Left ventricle myocardium inferior (tissue), 1 donor: ENCODE measurements at regions not wholly inside any gene's neighbourhood (a gene's known extent, or its start where the extent isn't known, plus 50 kb on each side); places are given as distances from the start of the nearest gene placed in this dataset.
"Not testable (repeated sequence)": the region's sequence is repeated elsewhere in the genome, so short reads cannot be mapped to it uniquely, and the experiment has no call there.

ENCODE experiments used
- DNase-seq: peaks from one replicate; pipeline ENCODE4 v3.0.0-alpha.2; 2020
- H3K27ac ChIP-seq: fragments of 200-600 bp; replicated peaks from 2 replicates; pipeline ENCODE4 v1.8.0; 2021
- H3K27me3 ChIP-seq: fragments of 200-600 bp; 2 replicates; pipeline ENCODE4 v1.8.0; 2021; ENCODE audit warnings: low read depth
- H3K36me3 ChIP-seq: fragments of 200-600 bp; 2 replicates; pipeline ENCODE4 v1.8.0; 2021
- H3K4me1 ChIP-seq: fragments of 200-600 bp; 2 replicates; pipeline ENCODE4 v1.8.0; 2021
- H3K4me3 ChIP-seq: fragments of 200-600 bp; 2 replicates; pipeline ENCODE4 v1.8.0; 2021; ENCODE audit warnings: mild to moderate bottlenecking, moderate library complexity
- H3K9me3 ChIP-seq: fragments of 200-600 bp; replicated peaks from 2 replicates; pipeline ENCODE4 v1.8.0; 2021
- CTCF ChIP-seq: fragments of 200-600 bp; IDR thresholded peaks from 2 replicates; pipeline ENCODE4 v1.8.0; 2021; ENCODE audit warnings: antibody characterized with exemption, mild to moderate bottlenecking, borderline replicate concordance
- intact Hi-C: fragments of 100-400 bp; cut with micrococcal nuclease; formaldehyde crosslinking; loops from one replicate; pipeline ENCODE4 v1.11.0; 2022
- donor health status: DM: no; HTN: yes; CAD: no; lungs with severe emphysema.

- intact Hi-C loops = no loop called here
- no peaks in the 10 kb centered on the region for H3K4me1 ChIP-seq
- H3K36me3 ChIP-seq = no peaks in the 10 kb centered on the region
- H3K4me3 ChIP-seq = no peak overlapping the region
- DNase-seq = no peak
- no peak overlapping the region for H3K27ac ChIP-seq
- no peak for TF ChIP-seq CTCF
- no peaks in the 10 kb centered on the region for H3K9me3 ChIP-seq
- peaks cover 17% of the 10 kb centered on the region for H3K27me3 ChIP-seq
Measured at GRCh38 chr17:27087935-27088766, 205.8 kb upstream of the WSB1 start.

DNA sequence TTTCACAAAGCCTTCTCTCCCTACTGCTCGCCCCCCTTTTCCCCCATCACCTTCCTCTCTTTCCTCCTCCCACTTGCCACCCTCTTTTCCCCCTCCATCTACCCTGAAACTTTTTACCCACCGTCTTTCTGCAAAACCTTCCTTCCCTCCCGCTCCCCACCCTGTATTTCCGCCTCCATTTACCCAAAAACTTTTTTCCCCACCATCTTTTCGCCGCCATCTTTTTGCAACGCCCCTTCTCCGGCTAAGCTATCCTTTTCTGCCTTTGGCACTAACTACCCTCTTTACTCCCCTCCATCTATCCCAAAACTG lies 205.2 kb upstream of the WSB1 start:
- no peak for TF ChIP-seq CTCF
- Histone ChIP-seq H3K4me3 (no peak overlapping the region), H3K4me1 (no peaks in the 10 kb centered on the region), H3K9me3 (no peaks in the 10 kb centered on the region), H3K27me3 (peaks cover 14% of the 10 kb centered on the region), H3K27ac (no peak overlapping the region), H3K36me3 (no peaks in the 10 kb centered on the region)
- intact Hi-C loops = no loop called here
- DNase-seq = no peak

DNA sequence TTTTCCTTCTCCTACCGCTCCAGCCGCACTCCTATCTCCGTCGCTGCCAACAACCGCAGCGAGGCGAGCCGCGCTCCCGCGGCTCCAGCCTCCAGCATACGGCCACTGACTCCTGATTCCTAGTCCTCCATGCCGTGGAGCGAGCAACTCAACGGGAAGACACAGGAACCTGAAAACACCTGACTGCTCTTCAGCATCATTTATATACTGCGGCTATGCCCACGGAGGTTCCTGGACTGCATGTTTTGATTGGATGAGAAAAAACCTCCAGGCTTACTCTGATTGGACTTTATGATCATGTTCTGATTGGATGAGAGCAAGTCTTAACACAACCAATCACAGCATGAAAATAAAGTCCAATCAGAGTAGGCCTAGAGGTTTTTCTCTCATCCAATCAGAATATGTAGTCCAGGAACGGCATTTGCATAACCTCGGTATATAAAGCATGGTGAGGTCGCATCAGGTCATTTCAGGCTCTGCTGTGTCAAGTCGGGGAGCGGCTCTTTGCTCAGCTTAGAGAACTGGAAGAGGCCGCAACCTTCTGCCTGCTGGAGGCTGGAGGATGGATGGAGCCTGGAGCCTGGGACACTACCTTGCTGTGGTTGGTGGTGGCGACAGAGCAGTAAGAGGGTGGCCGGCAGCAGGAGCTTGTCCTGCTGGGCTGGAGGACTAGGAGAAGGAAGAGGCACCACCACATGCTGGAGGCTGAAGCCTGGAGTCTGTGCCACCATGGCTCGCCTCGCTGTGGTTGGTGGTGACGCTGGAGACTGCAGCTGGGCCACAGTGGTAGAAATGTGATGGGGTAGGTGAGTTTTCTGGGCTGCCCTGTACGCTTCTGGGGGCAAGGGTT lies 204.6 kb upstream of the WSB1 start:
- H3K4me1 ChIP-seq, H3K36me3 ChIP-seq, H3K4me3 ChIP-seq, H3K9me3 ChIP-seq, DNase-seq, intact Hi-C loops, H3K27ac ChIP-seq: not testable (repeated sequence)
- peaks cover 17% of the 10 kb centered on the region for H3K27me3 ChIP-seq

- H3K9me3 ChIP-seq = no peaks in the 10 kb centered on the region
- no peak overlapping the region for H3K27ac ChIP-seq
- H3K4me3 ChIP-seq = no peak overlapping the region
- no peaks in the 10 kb centered on the region for H3K36me3 ChIP-seq
- TF ChIP-seq CTCF = no peak
- DNase-seq = no peak
- intact Hi-C loops = no loop called here
- no peaks in the 10 kb centered on the region for H3K4me1 ChIP-seq
- H3K27me3 ChIP-seq = peaks cover 17% of the 10 kb centered on the region
Measured at GRCh38 chr17:27089929-27090247, 204.0 kb upstream of the WSB1 start.

DNA sequence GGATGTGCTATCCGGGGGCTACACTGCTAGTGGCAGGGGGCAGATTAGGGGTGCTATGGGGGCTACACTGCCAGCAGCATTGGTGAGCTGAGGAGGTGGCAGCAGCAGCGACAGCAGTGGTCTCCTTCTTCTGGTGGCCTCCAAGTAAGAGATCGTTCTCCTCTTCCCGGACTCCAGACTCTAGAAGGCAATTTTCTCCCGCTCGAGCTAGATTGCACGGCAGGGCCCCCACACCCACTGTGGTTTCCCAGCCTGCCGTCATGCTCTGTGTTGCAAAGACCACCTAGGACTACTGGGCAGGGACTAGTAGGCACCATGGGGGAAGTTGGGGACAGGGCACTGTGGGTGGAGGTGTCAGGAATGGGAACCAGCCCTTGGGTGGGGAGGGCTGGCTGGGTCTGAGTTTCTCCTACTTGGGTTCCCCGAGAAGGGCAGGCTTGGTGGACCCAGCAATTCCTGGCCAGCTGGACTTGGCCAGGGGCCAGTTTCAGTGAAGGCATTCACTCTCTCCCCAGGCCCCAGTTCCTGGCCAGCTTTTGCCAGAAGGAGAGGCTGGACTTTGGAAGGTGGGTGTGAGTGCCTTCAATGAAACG lies 203.4 kb upstream of the WSB1 start:
- H3K27ac ChIP-seq, H3K4me1 ChIP-seq, intact Hi-C loops, H3K36me3 ChIP-seq, H3K4me3 ChIP-seq, H3K9me3 ChIP-seq, DNase-seq: not testable (repeated sequence)
- peaks cover 17% of the 10 kb centered on the region for H3K27me3 ChIP-seq

DNA sequence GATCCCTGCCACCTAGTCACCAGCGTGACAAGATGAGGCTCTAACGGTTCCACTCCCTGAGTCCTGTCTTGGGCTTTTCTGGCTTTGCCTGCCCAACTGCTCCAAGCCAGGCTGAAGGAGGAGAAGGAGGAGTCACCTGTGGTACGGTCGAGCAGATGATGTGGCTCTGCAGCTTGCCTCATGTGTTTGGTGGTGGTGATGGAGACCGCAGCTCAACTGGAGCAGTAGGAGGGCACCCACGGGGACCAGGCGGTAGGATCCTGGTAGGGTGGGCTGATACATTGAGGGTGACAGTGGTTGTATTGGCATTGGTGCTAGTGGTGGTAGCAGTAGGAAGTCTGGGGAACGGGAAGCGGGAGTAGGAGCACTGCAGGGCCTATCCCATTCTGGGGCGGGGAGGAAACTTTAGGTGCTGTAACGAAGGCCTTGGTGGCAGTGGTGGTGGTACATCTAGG lies 202.8 kb upstream of the WSB1 start:
- intact Hi-C loops = no loop called here
- Histone ChIP-seq H3K4me3 (no peak overlapping the region), H3K4me1 (no peaks in the 10 kb centered on the region), H3K27me3 (peaks cover 17% of the 10 kb centered on the region), H3K27ac (no peak overlapping the region), H3K36me3 (no peaks in the 10 kb centered on the region), H3K9me3 (no peaks in the 10 kb centered on the region)
- no peak for TF ChIP-seq CTCF
- DNase-seq = no peak

- H3K9me3 ChIP-seq, H3K36me3 ChIP-seq, H3K4me1 ChIP-seq, H3K4me3 ChIP-seq, intact Hi-C loops, DNase-seq, H3K27ac ChIP-seq: not testable (repeated sequence)
- H3K27me3 ChIP-seq = peaks cover 17% of the 10 kb centered on the region
Measured at GRCh38 chr17:27094179-27094578, 199.7 kb upstream of the WSB1 start.

GRCh38 chr17:27095821-27096220 lies 198.1 kb upstream of the WSB1 start:
- H3K9me3 ChIP-seq, intact Hi-C loops: not testable (repeated sequence)

GRCh38 chr17:27099266-27099665 lies 194.6 kb upstream of the WSB1 start:
- H3K4me3 ChIP-seq, H3K4me1 ChIP-seq, DNase-seq, H3K27ac ChIP-seq, H3K36me3 ChIP-seq, H3K27me3 ChIP-seq, intact Hi-C loops, H3K9me3 ChIP-seq: not testable (repeated sequence)

More at GRCh38 chr17:27095821-27096220, 198.1 kb upstream of the WSB1 start:
- H3K4me1 ChIP-seq, H3K36me3 ChIP-seq, DNase-seq, H3K4me3 ChIP-seq, H3K27ac ChIP-seq: not testable (repeated sequence)
- peaks cover 13% of the 10 kb centered on the region for H3K27me3 ChIP-seq
